ENCODE measurements at regions not wholly inside any gene's neighbourhood (a gene's known extent, or its start where the extent isn't known, plus 50 kb on each side); places are given as distances from the start of the nearest gene placed in this dataset.

DNA sequence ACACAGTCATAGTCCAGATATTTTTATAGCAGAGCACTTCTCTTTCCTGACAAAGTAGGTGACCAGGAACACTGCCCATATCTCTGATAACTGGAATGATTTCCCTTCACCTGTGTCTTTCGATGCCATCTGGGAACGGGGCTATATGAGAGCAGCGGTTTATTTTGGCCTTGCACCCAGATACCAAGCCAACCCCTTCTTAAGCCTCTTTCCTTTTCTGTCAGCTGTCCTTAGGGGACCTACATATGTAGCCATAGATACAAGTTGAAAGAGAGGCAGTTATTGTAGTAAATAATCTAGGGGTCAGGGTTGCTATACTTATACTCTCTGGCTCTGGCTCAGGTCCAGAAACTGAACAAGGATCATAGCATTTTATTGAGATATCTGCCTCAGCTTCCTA lies 128.8 kb downstream of the NHLRC3 start:
- no peak for DNase-seq

DNA sequence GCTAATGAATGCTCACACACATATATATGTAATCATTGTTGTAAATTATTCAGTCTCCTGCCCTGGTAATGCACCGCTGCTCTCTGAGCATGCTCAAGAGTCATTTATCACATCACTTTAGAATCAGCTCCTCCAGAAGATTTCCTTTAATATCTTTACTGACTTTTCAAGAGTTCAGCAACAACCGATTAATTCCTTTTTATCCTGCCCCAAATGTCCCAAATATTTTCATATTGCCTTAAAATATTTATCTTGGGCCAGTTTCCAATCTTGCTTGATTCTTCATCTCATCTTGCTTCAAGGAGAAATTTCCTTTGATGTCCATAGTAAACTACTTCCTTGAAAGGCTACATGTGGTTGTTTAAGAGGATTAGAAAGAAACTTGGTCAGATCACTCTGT lies 132.5 kb downstream of the NHLRC3 start:
- no peak for DNase-seq

DNA sequence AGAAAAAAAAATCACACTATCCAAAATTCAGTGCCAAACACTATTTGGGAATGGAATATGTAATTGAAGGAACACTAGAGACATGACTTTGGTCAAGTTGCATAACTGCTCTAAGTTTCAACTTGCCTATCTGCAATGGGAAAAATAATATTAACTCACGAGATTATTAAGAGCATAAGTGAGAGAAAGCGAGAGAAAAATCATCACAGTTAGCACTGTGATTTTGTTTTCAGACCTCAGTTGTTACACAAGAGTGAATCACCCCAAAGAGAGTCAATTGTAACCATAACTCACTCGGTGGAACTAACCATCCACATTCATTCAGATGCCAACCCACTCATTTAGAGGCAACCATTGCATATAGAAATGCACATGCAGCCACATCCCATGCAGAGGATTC lies 147.1 kb downstream of the NHLRC3 start:
- no peak for DNase-seq

DNA sequence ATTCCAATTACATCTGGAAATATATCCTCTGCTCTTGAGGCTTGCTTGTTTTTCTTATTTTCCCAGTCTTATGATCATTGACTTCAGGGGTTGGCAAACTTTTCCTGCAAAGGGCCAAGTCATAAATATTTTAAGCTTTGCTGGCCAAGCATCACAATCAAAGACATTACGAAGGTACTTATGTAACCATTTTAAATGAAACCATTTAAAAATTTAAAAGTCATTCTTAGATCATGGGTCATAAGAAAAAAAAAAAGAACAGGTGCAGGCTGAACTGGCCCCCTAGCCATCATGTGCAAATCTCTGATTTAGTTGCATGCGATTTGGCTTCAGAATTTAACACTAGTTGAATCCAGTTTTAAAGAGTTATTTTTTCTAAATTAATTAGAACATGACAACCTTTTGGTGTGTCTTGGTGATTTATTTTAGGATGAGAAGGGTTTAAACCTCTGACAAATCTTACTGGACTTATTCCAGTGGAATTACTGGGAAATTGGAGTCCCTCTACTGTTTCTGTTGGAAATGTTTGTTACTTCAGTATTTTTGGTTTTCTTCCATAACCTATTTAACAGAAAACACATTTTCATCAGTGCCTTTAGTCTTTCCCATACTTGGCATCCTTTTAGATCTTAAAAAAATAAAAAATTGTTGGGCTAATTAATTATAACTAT lies 148.1 kb downstream of the NHLRC3 start:
- no peak for DNase-seq

DNA sequence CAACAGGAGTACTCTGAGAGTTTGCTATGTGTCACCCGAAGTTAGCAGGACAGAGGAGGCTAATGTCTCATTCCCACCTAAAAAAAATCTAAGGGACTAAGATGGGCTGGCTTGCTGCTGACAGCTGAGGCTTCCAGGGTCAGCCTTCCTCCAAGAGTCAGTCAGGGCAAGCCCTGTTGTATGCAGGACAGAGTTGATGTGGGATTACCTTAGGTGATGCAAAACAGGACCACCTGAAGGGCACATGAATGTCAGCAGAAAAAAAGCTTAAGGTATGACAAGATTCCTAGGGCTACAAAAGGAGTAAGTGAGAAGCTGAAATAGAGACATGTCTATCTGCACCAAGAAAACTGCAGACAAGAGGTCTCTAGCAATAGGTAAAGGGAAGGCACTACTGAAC lies 151.5 kb downstream of the NHLRC3 start:
- DNase-seq: no peak

DNA sequence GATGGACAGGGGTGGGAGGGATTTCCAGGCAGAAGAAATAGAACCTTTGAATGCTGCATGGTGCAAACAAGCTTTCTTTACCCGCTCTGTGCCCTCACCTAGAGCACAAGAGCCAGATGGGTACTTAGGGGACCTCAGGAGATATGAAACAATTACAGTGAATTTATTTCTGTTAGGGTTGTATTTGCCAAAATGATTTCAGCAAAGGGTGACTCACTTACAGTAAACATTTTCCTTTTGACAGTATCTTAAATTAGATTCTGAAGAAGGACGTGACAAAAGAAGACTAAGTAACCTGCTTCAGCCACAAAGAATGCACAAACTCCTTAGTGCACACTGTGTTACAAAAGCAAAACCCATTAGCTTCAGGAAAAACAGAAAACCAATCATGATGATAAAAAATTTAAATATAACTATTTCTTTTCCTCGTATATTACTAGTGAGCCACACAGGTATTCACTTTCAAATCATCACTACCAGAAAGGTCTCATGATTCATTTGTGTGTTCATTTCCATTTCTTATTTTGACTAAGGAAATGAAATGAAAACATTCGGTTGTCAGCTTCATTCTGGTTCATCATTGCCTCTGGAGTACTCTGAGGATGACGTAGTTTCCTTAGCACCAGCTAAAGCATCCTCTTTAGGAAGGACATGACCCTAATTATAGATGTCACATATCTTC lies 158.8 kb downstream of the NHLRC3 start:
- no peak for DNase-seq

DNA sequence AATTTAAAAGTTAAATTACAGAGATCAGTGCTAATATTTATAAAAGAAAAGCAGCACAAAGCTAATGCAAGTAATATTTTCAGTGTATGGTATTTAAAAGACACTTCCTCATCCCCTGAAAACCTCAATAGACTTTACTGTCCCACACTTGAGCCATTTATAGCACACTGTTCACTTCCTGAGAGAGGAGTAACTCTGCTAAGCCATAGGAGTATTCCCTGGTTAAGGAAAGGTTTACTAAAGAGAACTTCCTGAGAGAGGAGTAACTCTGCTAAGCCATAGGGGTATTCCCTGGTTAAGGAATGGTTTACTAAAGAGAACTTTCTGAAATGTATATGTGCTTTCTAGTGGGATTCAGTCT lies 159.4 kb downstream of the NHLRC3 start:
- no peak for DNase-seq

DNA sequence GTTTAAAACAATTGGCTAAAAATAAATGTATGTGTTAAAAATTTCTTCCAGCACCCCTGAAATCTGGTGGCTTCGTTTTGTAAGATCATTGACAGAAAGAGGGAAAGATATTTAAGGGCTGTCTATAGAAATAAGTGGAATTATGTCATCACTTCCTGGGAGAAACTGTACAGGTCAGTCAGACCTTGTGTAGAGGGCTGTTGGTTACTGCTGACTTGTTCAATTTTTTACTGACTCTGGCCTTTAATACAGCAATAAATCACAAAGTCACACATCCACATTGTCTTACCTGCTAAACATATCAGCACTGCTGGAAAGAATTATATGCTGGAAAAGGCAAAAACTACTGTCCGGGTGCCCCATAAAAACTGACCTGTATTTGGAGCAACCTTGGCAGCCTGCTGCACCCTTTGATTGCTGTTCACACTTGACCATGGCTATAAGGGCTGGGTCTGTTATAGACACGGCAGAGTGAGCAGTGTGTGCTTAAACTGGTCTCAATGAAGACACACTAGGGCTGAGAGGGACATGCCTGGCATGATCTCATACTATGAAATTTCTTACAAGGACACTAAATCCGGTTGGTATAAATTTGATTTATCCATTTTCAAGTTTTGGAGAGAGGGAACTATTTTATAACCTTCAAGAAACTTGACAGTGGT lies 162.1 kb downstream of the NHLRC3 start:
- no peak for DNase-seq

DNA sequence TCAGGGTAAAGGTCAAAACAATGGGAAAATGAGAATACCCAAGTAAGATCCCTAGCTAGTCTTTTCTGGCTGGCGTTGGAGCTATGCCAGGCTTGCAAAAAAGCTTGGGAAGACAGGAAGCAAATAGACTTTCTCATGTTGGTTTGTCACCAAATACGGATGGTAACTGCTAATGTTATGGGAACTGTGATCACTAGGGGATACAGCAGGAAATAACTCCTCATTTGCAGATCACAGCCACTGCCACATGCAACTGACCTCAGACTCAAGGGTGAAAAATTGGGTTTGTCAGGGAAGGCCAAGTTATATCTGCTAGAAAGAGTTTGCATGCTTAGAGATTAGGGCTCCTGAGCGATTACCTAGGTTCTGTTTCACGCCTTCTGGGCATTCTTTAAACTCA lies 162.9 kb downstream of the NHLRC3 start:
- DNase-seq: no peak

DNA sequence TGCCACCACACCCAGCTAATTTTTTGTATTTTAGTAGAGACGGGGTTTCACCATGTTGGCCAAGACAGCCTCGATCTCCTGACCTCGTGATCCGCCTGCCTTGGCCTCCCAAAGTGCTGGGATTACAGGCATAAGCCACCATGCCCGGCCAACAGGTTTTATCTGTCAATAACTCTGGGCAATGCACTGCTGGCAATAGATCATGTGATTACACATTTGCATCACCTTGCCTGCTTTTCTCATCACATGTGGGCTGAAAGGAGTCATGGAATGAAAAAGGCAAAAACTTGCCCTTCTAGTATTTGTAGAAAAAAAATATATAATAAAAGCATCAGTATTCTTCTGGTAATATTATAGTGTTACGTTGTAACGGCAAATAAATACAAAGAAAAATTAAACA lies 164.5 kb downstream of the NHLRC3 start:
- DNase-seq: no peak

DNA sequence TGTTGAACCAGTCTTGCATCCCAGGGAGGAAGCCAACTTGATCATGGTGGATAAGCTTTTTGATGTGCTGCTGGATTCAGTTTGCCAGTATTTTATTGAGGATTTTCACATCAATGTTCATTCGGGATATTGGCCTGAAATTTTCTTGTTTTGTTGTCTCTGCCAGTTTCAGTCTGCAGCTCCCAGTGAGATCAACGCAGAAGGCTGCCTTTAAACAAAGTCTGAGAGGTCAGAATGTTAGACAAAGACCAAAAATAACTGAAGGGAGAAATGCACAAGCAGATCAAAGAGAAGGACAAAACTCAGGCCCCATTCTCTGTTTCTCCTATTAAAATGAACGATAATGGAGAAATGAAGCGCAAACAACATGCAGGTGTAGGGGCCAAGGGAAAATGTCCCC lies 170.4 kb downstream of the NHLRC3 start:
- no peak for DNase-seq

DNA sequence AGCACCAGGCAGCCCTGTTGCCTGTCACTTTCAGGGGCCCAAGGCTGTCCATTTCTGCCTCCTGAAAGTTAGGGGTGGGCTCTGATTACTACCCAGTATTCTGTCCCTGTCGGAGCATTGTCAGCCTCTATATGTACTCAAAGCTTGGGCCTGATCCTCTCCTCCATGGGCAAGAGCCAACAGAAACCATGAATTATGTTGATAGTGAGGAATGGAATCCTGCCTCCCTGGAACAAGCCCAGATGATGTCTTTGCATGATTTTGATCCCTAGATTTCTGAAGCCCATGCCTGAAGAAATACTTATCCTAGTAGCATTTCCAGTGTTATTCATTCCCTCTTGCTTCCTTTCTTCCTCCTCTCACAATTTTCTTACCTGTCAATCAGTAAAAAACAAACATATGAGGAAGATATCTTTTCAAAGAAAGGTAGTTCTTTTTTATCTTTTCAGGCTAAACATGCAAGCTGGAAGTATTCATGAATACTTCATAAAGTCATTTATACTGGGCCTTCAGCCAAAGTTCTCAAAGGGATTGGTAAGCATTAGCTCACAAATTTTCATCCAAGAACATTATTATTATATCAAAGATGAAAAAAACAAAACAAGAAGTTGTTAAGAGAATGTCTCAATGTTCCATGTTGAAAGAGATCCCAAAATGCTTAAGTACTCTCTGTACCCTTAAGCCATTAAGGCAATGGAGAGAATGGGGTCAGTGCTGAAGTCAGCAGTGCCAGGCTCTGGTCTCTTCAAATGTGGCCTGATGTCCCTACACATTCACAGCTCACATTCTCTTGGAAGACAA lies 171.7 kb downstream of the NHLRC3 start:
- DNase-seq: no peak

DNA sequence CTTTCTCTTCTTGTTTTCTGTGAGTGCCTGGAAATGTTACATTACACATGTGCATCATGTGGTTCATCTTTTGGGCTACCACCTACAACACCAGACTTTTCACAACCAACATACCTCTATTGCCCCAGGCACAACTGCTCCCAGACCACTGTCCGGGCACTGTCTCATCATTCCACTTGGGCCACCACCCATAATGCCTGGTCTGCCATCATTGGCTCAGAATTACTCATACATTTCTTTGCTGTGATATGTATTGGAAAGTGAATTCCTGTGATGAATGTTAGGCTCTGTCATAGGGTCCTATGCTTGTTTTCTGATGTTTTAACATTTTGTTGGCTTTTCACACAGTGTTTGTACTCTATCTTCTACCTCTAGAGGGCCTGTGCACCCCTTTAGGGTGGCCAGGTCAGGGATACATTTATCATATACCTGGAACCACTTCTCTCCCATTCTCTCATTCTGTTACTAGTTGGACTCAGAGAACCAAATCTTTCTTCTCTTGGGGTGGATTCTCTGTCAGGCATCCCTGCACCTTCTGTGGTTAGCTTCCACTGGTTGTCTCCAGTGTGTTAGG lies 172.8 kb downstream of the NHLRC3 start:
- no peak for DNase-seq

DNA sequence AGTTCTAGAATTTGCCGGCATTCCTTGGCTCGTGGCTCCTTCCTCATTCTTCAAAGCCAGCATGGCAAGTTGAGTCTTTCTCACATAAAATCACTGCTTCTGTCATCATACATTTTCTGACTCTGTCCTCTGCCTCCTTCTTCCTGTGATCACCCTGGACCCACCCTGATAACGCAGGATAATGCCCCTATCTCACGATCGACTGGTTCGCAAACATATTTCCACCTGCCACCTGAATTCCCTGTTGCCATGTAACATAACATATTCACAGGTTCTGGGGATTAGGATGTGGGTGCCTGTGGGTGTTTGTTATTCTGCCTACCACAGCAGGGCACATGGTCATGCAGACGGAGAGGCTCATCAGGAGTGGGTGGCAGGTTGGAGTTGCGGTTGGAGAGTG lies 177.7 kb downstream of the NHLRC3 start:
- no peak for DNase-seq

DNA sequence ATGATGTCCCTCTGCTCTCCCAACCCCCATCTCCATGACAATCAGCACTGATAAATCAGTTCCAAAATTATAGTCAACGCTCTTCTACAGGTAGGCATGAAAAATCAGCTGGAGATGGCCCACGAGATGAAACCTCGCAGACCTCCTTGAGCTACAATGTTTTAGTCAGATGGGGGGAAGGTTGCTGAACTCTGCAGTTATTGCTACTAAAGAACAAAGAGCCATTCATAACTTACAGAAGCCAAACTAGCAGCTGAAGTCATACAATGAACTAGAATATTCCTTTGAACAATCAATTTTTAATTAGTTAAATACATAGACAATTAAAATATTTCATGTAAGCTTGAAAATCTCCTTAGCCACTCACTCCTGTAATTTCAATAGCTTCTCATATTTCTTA lies 179.2 kb downstream of the NHLRC3 start:
- no peak for DNase-seq

DNA sequence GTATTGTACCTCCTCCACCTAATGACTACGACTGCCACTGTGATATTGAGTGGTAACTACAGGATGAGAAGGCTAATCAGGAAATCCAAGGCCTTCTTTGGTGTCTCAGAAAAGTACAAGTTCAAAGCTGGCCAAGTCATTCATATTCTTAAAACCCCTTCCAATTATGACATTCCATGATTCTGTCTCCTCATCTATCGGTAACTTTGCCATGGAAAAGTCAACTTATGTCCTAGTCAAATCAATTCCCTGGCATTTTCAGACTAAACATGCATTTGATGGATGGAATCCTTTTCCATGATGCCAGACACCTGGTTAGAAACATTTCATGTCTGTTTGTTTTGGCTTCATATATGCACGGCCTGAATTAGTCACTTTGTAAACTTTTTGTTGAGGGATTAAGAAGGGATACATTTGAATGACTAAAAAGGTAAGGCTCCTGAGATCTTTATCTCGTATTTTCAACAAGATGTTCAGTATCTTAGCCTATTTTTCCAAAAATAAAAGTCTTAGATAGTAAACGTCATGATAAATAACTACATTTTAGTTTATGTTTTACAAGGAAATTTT lies 186.5 kb downstream of the NHLRC3 start:
- no peak for DNase-seq

DNA sequence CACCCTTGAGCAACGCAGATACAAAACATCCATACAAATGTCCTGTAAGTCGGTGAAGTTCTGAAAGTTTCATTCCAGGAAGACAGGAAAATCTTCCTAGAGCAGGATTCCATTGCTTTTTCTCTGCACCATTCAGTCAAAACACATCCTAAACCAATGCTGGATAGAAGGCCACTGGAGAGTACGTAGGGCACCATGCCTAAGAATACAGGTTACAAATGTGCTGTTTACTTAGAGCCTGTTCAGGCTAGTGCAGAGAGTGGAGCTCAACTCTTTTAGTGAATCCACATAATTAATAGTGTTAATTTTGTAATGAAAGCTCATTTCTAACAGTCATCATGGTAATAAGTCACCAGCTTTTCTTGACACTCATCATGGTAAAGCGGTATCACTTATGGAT lies 187.6 kb downstream of the NHLRC3 start:
- DNase-seq: no peak

DNA sequence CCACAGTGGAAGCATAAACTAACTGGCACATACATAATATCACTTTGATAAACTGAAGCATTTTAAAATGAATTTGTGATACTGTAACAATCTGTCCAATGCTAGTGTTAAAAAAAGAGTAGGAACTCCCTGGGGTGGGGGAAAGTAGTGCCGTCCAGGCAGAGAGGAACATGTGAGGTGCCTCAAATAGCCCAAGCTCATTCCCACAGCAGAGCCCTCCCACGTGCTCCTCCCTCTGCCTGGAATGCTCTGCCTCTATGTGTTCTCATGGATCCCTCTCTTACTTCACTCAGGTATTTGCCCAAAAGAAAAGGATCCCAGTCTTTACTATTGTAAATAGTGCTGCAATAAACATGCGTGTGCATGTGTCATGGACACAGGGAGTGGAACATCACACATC lies 188.1 kb downstream of the NHLRC3 start:
- no peak for DNase-seq

DNA sequence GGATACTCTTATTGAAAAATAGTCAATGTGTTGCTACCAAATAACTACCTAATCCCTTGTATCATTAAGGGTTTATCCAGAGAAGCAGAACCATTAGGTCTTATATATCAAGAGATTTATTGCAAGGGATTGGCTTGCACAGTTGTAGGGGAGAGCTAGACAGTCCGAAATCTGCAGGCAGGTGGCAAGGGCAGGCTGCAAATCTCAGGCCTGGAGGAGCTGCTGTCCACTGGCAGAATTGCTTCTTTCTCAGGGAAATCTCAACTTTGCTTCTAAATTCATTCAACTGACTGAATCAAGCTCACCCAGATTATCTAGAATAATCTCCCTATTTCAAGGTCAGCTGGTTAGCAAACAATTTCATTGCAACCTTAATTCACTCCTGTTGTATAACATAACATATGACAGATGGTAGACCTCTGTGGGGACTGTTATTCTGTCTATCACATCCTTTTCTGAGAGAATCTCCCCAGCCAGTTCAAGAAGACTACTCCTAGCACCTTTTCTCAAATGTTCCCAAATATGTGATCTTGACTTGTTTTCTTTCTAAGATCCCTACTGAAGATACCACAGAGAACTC lies 194.2 kb downstream of the NHLRC3 start:
- no peak for DNase-seq

DNA sequence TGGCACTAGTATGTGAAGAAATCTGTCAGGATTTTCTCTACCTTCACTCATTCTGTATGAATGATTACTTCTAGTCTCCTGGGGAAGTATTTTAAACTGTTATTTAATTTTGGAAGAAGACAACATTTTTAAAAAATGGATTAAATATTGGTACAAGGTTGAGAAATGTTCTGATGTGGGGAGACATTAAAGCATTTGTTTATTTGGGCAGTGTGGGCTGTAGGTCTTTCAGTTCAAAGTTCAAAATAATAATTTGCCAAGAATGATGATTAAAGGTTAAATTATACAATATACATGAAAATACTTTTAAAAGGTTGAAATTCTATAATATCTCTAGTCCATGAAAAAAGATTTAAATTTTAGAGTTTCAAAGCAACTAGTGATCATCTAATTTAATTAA lies 194.7 kb downstream of the NHLRC3 start:
- no peak for DNase-seq

DNA sequence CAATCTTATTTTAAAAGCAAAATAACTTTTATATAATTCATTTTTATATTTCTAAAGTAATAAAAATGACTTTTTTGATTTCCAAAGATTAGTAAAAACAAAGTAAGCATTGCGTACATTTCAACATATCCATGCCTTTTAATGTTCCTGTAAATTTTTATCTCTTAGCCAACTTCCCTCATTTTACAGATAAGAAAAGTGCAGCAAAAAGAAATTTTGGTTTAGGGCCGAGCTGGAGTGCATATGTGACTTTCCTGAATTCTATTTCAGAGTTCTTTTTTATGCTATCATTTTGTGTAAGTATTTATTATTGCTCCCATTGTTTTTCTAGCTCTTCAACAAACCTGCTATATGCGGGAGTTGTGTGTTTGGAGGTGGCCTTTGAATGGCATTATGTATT lies 195.3 kb downstream of the NHLRC3 start:
- no peak for DNase-seq

DNA sequence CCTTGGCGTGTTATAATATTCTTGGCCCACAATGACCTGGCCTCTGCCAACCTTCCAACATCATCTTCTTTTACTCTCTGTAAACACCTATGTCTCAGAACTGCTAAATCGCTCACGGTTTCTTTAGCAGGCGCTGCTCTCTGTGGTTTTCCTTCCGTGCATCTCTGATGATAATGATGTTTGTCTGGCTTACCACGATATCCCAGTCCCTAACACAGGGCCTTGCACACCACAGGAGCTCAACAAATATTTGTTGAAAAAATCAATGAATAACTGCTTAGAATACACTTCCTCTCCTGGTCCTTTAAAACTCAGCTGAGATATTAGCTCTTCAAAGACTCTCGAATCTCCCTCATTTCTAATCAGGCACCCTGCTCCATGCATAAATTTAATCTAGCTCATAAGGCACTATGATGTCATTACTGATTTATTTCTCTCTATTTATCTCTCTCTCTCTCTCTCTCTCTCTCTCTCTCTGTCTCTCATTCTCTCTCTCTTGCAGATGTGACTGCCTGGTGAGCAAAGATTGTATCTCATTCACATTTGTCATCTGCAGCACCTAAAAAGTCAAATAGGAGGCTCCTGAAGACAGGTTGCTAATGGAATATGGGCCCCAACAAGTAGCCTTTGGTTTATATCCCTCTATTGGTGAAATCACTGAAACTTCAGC lies 206.4 kb downstream of the NHLRC3 start:
- DNase-seq: no peak

Measured in activated CD4-positive, CD25-positive, alpha-beta regulatory T cell (primary cell).